Naive thymus-derived CD4-positive, alpha-beta T cell (primary cell): ENCODE measurements at regions not wholly inside any gene's neighbourhood (a gene's known extent, or its start where the extent isn't known, plus 50 kb on each side); places are given as distances from the start of the nearest gene placed in this dataset.

Experiments
- ATAC-seq: fragments of 150-1000 bp; cut with Tn5 transposase; 2 replicates; pipeline ENCODE4 v1.10.0; 2021; ENCODE audit warnings: mild to moderate bottlenecking, moderate library complexity
- CTCF ChIA-PET: fragments of 350-600 bp; sonication (Branson Sonifier 250); formaldehyde crosslinking; loops from one replicate; lab custom pipeline; 2021; ENCODE audit warnings: antibody characterized with exemption; lab: Charles Lee
- POLR2A ChIA-PET: fragments of 350-600 bp; sonication (Branson Sonifier 250); formaldehyde crosslinking; loops from one replicate; lab custom pipeline; 2021; ENCODE audit warnings: antibody characterized with exemption, inconsistent platforms; lab: Charles Lee
- DNase-seq, 9 donors: peaks; one replicate each; pipeline versions ENCODE4 v3.0.0 to v3.0.0-alpha.2; 2020 to 2022; ENCODE audit warnings: mixed read lengths in 1 of 9
- H3K27ac ChIP-seq: one replicate; pipeline ENCODE4 v1.7.0; 2013; ENCODE audit warnings: mild to moderate bottlenecking, low read depth, low read length, moderate library complexity
- H3K27me3 ChIP-seq, 2 donors: one replicate each; pipeline ENCODE4 v1.7.0; 2013; ENCODE audit warnings: low read length in 2 of 2, mild to moderate bottlenecking in 2 of 2, moderate library complexity in 2 of 2; ENCODE audit not compliant: control insufficient read depth in 2 of 2, insufficient read depth in 2 of 2
- H3K36me3 ChIP-seq, 3 experiments: 1 replicate in 2 of 3; 2 replicates in 1 of 3; pipeline ENCODE4 v1.7.0; 2013; ENCODE audit warnings: low read length in 3 of 3, mild to moderate bottlenecking in 3 of 3, moderate library complexity in 1 of 3; ENCODE audit not compliant: insufficient read depth in 3 of 3, control insufficient read depth in 2 of 3
- H3K4me1 ChIP-seq, 2 donors: one replicate each; pipeline ENCODE4 v1.7.0; 2013; ENCODE audit warnings: low read length in 2 of 2, mild to moderate bottlenecking in 2 of 2, moderate library complexity in 1 of 2; ENCODE audit not compliant: control insufficient read depth in 2 of 2, insufficient read depth in 2 of 2
- H3K4me3 ChIP-seq: 2 replicates; pipeline ENCODE4 v1.7.0; 2013; ENCODE audit warnings: mild to moderate bottlenecking, low read length
- H3K9me3 ChIP-seq, 3 experiments: 1 replicate in 2 of 3; 2 replicates in 1 of 3; pipeline ENCODE4 v1.7.0; 2013; ENCODE audit warnings: low read length in 3 of 3; ENCODE audit not compliant: control insufficient read depth in 2 of 3
- H3K27ac Mint-ChIP-seq, 9 donors: one replicate each; pipeline ENCODE4 v1.8.0; 2020 to 2022; ENCODE audit warnings: mixed read lengths in 9 of 9, mild to moderate bottlenecking in 8 of 9, moderate library complexity in 5 of 9, inconsistent platforms in 2 of 9
- H3K27me3 Mint-ChIP-seq, 5 donors: one replicate each; pipeline ENCODE4 v1.8.0; 2021 to 2022; ENCODE audit warnings: mixed read lengths in 5 of 5, mild to moderate bottlenecking in 1 of 5
- H3K36me3 Mint-ChIP-seq, 5 donors: one replicate each; pipeline ENCODE4 v1.8.0; 2020 to 2022; ENCODE audit warnings: mixed read lengths in 5 of 5, mild to moderate bottlenecking in 3 of 5, inconsistent platforms in 1 of 5
- H3K4me1 Mint-ChIP-seq, 7 donors: one replicate each; pipeline ENCODE4 v1.8.0; 2020 to 2022; ENCODE audit warnings: mixed read lengths in 7 of 7, mild to moderate bottlenecking in 3 of 7, inconsistent platforms in 1 of 7
- H3K4me3 Mint-ChIP-seq, 10 donors: one replicate each; pipeline ENCODE4 v1.8.0; 2020 to 2022; ENCODE audit warnings: mild to moderate bottlenecking in 10 of 10, mixed read lengths in 10 of 10, moderate library complexity in 6 of 10, inconsistent platforms in 2 of 10
- H3K9me3 Mint-ChIP-seq, 11 donors: one replicate each; pipeline ENCODE4 v1.8.0; 2020 to 2022; ENCODE audit warnings: mixed read lengths in 11 of 11, mild to moderate bottlenecking in 4 of 11, inconsistent platforms in 1 of 11, moderate library complexity in 1 of 11
- intact Hi-C, 2 donors: fragments of 100-400 bp; cut with micrococcal nuclease; formaldehyde crosslinking; loops; one replicate each; pipeline ENCODE4 v1.15.1; 2023

- Histone ChIP-seq H3K4me3 (no peak overlapping the region), H3K9me3 (no peaks in the 10 kb centered on the region), H3K27ac (no peak overlapping the region), H3K27me3 (no peaks in the 10 kb centered on the region), H3K36me3 (no peaks in the 10 kb centered on the region), H3K4me1 (no peaks in the 10 kb centered on the region)
- DNase-seq (no peak), ATAC-seq (no peak)
- no peak overlapping the region for H3K4me3 Mint-ChIP-seq
- peaks cover 0 to 8% (median 5%) of the 10 kb centered on the region in 5 donors for H3K27me3 Mint-ChIP-seq
- peaks cover 0 to 2% (median 0%) of the 10 kb centered on the region in 11 donors for H3K9me3 Mint-ChIP-seq
- peaks cover 0 to 6% (median 0%) of the 10 kb centered on the region in 7 donors for H3K4me1 Mint-ChIP-seq
- no peak overlapping the region for H3K27ac Mint-ChIP-seq
- no peaks in the 10 kb centered on the region for H3K36me3 Mint-ChIP-seq
- CTCF ChIA-PET = no interaction called here
- POLR2A ChIA-PET = no interaction called here
- intact Hi-C loops = no loop called here
Observed at GRCh38 chr12:25752710-25753309, 199.7 kb upstream of the LMNTD1 start.

DNA sequence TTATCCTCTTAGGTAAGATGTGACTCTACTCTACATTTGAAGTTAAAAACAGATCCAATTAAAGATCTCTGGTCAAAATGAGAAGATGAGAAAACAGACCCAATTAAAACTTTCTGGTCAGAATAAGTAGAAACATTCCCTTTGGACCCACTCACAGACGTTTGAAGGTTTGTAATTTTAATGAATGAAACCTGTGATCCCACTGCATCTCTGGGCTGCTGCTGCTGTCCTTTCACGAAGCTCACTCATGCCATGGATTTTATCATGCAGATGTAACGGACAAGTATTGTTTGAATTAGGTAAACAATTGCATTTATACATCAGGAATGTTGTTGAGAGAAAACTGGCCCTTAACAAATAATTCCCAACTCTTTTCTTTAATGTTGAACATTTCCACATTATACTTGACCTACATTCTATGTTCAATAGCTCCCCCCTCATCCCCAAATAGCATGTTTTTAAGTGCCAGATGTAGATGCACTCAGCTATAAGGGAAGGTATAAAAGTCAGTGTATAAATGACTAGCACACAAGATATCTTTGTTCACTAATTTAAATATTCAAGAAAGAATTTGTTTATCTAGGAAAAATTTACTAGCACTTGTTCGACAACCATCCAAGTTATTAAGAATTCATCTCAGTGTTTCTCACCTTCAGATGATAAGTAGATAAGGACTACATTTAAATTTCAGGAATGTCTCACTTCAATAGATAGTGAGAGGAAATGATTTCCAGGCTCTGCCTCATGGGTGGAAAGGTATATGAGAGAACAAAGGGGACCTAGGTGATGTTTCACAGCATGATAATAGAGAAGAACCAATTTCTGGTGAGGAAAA is 202.3 kb upstream of the LMNTD1 start:
- Histone ChIP-seq H3K27me3 (no peaks in the 10 kb centered on the region), H3K36me3 (no peaks in the 10 kb centered on the region), H3K27ac (no peak overlapping the region), H3K9me3 (no peaks in the 10 kb centered on the region), H3K4me3 (no peak overlapping the region), H3K4me1 (no peaks in the 10 kb centered on the region)
- ATAC-seq (no peak), DNase-seq (no peak)
- intact Hi-C loops = no loop called here
- Mint-ChIP-seq H3K9me3 (peaks cover 0 to 2% (median 0%) of the 10 kb centered on the region in 11 donors), H3K36me3 (no peaks in the 10 kb centered on the region), H3K4me1 (peaks cover 0 to 6% (median 0%) of the 10 kb centered on the region in 7 donors), H3K4me3 (no peak overlapping the region), H3K27me3 (peaks cover 0 to 7% (median 0%) of the 10 kb centered on the region in 5 donors), H3K27ac (no peak overlapping the region)
- CTCF ChIA-PET = no interaction called here
- POLR2A ChIA-PET = no interaction called here

DNA sequence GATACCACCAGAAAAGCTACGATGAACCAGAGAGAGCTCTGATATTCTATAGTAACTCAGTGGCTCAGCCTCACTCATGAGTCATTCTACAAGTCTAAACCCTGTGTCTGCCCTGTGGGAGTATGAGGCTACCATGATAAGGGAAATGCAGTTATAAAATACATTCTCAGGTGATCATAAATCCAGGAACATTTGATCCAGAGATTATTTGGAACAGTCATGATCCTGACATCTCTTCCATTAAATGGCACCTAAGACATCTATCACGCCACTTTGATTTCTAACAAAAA is 202.6 kb upstream of the RASSF8 start:
- Mint-ChIP-seq H3K27ac (no peak overlapping the region), H3K4me1 (peaks cover 0 to 6% (median 0%) of the 10 kb centered on the region in 7 donors), H3K27me3 (peaks cover 0 to 7% (median 0%) of the 10 kb centered on the region in 5 donors), H3K36me3 (no peaks in the 10 kb centered on the region), H3K9me3 (peaks cover 0 to 2% (median 0%) of the 10 kb centered on the region in 11 donors), H3K4me3 (no peak overlapping the region)
- Histone ChIP-seq H3K4me1 (no peaks in the 10 kb centered on the region), H3K27ac (no peak overlapping the region), H3K36me3 (no peaks in the 10 kb centered on the region), H3K9me3 (no peaks in the 10 kb centered on the region), H3K4me3 (no peak overlapping the region), H3K27me3 (no peaks in the 10 kb centered on the region)
- intact Hi-C loops = no loop called here
- ChIA-PET CTCF (no interaction called here), POLR2A (no interaction called here)
- DNase-seq = no peak
- no peak for ATAC-seq

DNA sequence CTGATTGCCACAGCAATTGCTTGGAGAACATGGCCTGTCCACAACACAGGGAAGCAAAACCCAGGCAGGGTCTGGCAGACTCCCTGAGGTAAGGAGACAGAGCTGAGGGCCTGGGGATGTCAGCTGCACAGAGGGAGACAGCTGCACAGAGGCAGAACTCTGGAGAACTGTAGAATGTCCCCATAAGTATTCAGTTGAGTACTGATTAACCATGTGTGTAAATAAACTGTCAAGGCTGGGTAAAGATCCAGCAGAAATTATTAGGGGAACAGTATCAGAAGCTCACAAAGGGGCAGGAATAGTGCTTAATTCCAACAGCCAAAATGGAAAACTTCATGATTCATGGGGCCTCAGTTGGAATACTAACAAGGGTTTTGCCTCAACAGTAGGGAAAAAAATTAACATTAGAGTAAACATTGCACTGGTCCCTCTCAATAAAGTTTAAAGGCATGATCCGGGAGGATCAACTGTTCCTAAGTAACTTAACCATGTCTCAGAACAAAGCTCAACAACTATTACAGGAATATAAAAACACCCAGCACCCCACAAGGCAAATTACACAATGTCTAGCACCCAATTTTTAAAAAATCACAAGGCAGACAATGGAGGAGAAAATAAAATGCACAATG is 201.3 kb upstream of the RASSF8 start:
- Histone ChIP-seq H3K27ac (no peak overlapping the region), H3K4me3 (no peak overlapping the region), H3K9me3 (no peaks in the 10 kb centered on the region), H3K27me3 (no peaks in the 10 kb centered on the region), H3K36me3 (no peaks in the 10 kb centered on the region), H3K4me1 (no peaks in the 10 kb centered on the region)
- POLR2A ChIA-PET = no interaction called here
- no peak overlapping the region for H3K4me3 Mint-ChIP-seq
- intact Hi-C loops = no loop called here
- no peaks in the 10 kb centered on the region for H3K36me3 Mint-ChIP-seq
- H3K27me3 Mint-ChIP-seq = peaks cover 0 to 7% (median 0%) of the 10 kb centered on the region in 5 donors
- no peak overlapping the region for H3K27ac Mint-ChIP-seq
- H3K9me3 Mint-ChIP-seq = peaks cover 0 to 2% (median 0%) of the 10 kb centered on the region in 11 donors
- DNase-seq = no peak
- no peak for ATAC-seq
- H3K4me1 Mint-ChIP-seq = peaks cover 0 to 6% (median 0%) of the 10 kb centered on the region in 7 donors
- CTCF ChIA-PET = no interaction called here

GRCh38 chr12:25759752-25760151 is 198.7 kb upstream of the RASSF8 start:
- no peak for DNase-seq
- peaks cover 0 to 2% (median 0%) of the 10 kb centered on the region in 11 donors for H3K9me3 Mint-ChIP-seq
- H3K36me3 Mint-ChIP-seq = no peaks in the 10 kb centered on the region
- ChIA-PET POLR2A (no interaction called here), CTCF (no interaction called here)
- Histone ChIP-seq H3K4me1 (no peaks in the 10 kb centered on the region), H3K4me3 (no peak overlapping the region), H3K27ac (no peak overlapping the region), H3K27me3 (no peaks in the 10 kb centered on the region), H3K9me3 (no peaks in the 10 kb centered on the region), H3K36me3 (no peaks in the 10 kb centered on the region)
- ATAC-seq = no peak
- no peak overlapping the region for H3K27ac Mint-ChIP-seq
- no peaks in the 10 kb centered on the region for H3K4me1 Mint-ChIP-seq
- no peak overlapping the region for H3K4me3 Mint-ChIP-seq
- peaks cover 0 to 8% (median 0%) of the 10 kb centered on the region in 5 donors for H3K27me3 Mint-ChIP-seq
- intact Hi-C loops = no loop called here

GRCh38 chr12:25761356-25761755 is 197.1 kb upstream of the RASSF8 start:
- no peak overlapping the region for H3K27ac ChIP-seq
- intact Hi-C loops = no loop called here
- Mint-ChIP-seq H3K27ac (no peak overlapping the region), H3K27me3 (peaks cover 0 to 8% (median 0%) of the 10 kb centered on the region in 5 donors), H3K9me3 (peaks cover 0 to 2% (median 0%) of the 10 kb centered on the region in 11 donors), H3K36me3 (no peaks in the 10 kb centered on the region), H3K4me3 (no peak overlapping the region), H3K4me1 (no peaks in the 10 kb centered on the region)
- POLR2A ChIA-PET = no interaction called here
- no peak for ATAC-seq
- DNase-seq = no peak
- H3K36me3 ChIP-seq = no peaks in the 10 kb centered on the region
- CTCF ChIA-PET = no interaction called here
- no peak overlapping the region for H3K4me3 ChIP-seq
- no peaks in the 10 kb centered on the region for H3K9me3 ChIP-seq
- no peaks in the 10 kb centered on the region for H3K4me1 ChIP-seq
- no peaks in the 10 kb centered on the region for H3K27me3 ChIP-seq
